SU-DHL-6 (cell line): ENCODE measurements at regions not wholly inside any gene's neighbourhood (a gene's known extent, or its start where the extent isn't known, plus 50 kb on each side); places are given as distances from the start of the nearest gene placed in this dataset.

Source experiments
- H2AFZ ChIP-seq: fragments of 200-600 bp; sonication (generic); 2 replicates; pipeline ENCODE4 v1.6.1; 2014; ENCODE audit warnings: low read depth, mild to moderate bottlenecking, moderate library complexity, mixed read lengths, antibody characterized with exemption, low read length; ENCODE audit not compliant: severe bottlenecking
- H3F3A ChIP-seq: fragments of 200-600 bp; shearing (Covaris generic); 2 replicates; pipeline ENCODE4 v1.6.0; 2016; ENCODE audit warnings: antibody characterized with exemption, mild to moderate bottlenecking; ENCODE audit not compliant: insufficient read depth
- H3K27ac ChIP-seq: fragments of 200-600 bp; sonication (generic); 2 replicates; pipeline ENCODE4 v1.5.1; 2016; ENCODE audit warnings: low read depth, mild to moderate bottlenecking, low read length, moderate library complexity, mixed read lengths
- H3K27me3 ChIP-seq: fragments of 200-600 bp; sonication (generic), shearing (Covaris generic); 2 replicates; pipeline ENCODE4 v1.6.0; 2014; ENCODE audit warnings: mild to moderate bottlenecking, low read length
- H3K36me3 ChIP-seq: fragments of 200-600 bp; sonication (generic); 2 replicates; pipeline ENCODE4 v1.6.1; 2014; ENCODE audit warnings: mild to moderate bottlenecking, low read length, mixed read lengths
- H3K4me2 ChIP-seq: fragments of 300-600, 200-600 bp; shearing (Covaris generic), sonication (generic); 2 replicates; pipeline ENCODE4 v1.6.0; 2014; ENCODE audit warnings: low read length, low read depth, mild to moderate bottlenecking; ENCODE audit not compliant: poor library complexity, severe bottlenecking
- H3K4me3 ChIP-seq: fragments of 200-600 bp; sonication (generic); 2 replicates; pipeline ENCODE4 v1.5.1; 2014; ENCODE audit warnings: antibody characterized with exemption, low read length, mild to moderate bottlenecking, mixed read lengths; ENCODE audit not compliant: insufficient read depth, poor library complexity, severe bottlenecking
- H3K79me2 ChIP-seq: fragments of 200-600 bp; sonication (generic); 2 replicates; pipeline ENCODE4 v1.6.1; 2014; ENCODE audit warnings: mild to moderate bottlenecking, low read length, moderate library complexity; ENCODE audit not compliant: insufficient read depth
- H3K9ac ChIP-seq: fragments of 200-600 bp; sonication (generic); 2 replicates; pipeline ENCODE4 v1.7.0; 2014; ENCODE audit warnings: mild to moderate bottlenecking, low read length
- H3K9me2 ChIP-seq: fragments of 200-600 bp; sonication (generic); replicated peaks from 2 replicates; pipeline ENCODE4 v1.6.1; 2014; ENCODE audit warnings: low read length; ENCODE audit not compliant: insufficient read depth
- H3K9me3 ChIP-seq: fragments of 200-600 bp; sonication (generic); 2 replicates; pipeline ENCODE4 v1.6.1; 2014; ENCODE audit warnings: low read length, mixed read lengths; ENCODE audit not compliant: insufficient read depth
- H4K20me1 ChIP-seq: fragments of 200-600 bp; sonication (generic); 2 replicates; pipeline ENCODE4 v1.6.1; 2014; ENCODE audit warnings: low read depth, mild to moderate bottlenecking, antibody characterized with exemption, low read length, moderate library complexity, mixed read lengths
- EZH2phosphoT487 ChIP-seq: fragments of 200-600 bp; sonication (generic), shearing (Covaris generic); conservative IDR thresholded peaks from 2 replicates; pipeline ENCODE4 v1.6.1; 2018; ENCODE audit warnings: mild to moderate bottlenecking, antibody characterized with exemption, low read length, moderate library complexity, mixed read lengths
- TF ChIP-seq, protein P1 (sequence below): fragments of 200-600 bp; sonication (generic); IDR thresholded peaks from one replicate; pipeline ENCODE4 v1.5.1; 2017; ENCODE audit warnings: antibody characterized with exemption, mild to moderate bottlenecking, low read length, moderate library complexity; ENCODE audit not compliant: insufficient read depth, poor library complexity, severe bottlenecking

- no peaks in the 10 kb centered on the region for H4K20me1 ChIP-seq
- no peak overlapping the region for H3K27ac ChIP-seq
- H3K4me2 ChIP-seq: no peak overlapping the region
- H3K36me3 ChIP-seq: no peaks in the 10 kb centered on the region
- H3K9ac ChIP-seq: no peak overlapping the region
- no peaks in the 10 kb centered on the region for H3F3A ChIP-seq
- H2AFZ ChIP-seq: no peak overlapping the region
- no peaks in the 10 kb centered on the region for H3K9me3 ChIP-seq
- TF ChIP-seq, protein P1, sequence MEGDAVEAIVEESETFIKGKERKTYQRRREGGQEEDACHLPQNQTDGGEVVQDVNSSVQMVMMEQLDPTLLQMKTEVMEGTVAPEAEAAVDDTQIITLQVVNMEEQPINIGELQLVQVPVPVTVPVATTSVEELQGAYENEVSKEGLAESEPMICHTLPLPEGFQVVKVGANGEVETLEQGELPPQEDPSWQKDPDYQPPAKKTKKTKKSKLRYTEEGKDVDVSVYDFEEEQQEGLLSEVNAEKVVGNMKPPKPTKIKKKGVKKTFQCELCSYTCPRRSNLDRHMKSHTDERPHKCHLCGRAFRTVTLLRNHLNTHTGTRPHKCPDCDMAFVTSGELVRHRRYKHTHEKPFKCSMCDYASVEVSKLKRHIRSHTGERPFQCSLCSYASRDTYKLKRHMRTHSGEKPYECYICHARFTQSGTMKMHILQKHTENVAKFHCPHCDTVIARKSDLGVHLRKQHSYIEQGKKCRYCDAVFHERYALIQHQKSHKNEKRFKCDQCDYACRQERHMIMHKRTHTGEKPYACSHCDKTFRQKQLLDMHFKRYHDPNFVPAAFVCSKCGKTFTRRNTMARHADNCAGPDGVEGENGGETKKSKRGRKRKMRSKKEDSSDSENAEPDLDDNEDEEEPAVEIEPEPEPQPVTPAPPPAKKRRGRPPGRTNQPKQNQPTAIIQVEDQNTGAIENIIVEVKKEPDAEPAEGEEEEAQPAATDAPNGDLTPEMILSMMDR: no peak
- TF ChIP-seq EZH2phosphoT487: no peak
- no peaks in the 10 kb centered on the region for H3K79me2 ChIP-seq
- H3K4me3 ChIP-seq: no peak overlapping the region
- H3K27me3 ChIP-seq: no peaks in the 10 kb centered on the region
- H3K9me2 ChIP-seq: no peaks in the 10 kb centered on the region
Observed at GRCh38 chr1:82752046-82752445, 951.3 kb downstream of the ADGRL2 start.

DNA sequence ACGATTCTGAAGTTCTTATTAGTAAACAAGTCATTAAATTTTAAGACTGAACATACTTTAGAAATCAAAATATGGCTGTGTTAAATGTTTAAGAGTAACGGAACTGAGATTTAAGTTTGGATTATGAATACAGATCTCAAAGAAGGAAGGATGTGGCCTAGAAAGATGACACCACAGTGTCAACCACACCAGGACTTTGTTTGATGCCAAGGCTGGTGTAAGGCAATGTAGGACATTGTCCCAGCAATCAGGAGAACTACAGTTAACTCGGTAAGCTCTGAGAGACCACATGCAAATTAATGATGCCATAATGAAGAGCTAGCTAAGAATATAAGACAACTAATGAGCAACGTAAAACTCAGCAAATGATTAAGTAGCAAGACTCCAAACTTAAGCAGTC, 932.9 kb downstream of the ADGRL2 start:
- TF ChIP-seq, protein P1: no peak
- TF ChIP-seq EZH2phosphoT487: no peak
- H3K4me2 ChIP-seq: no peak overlapping the region
- no peak overlapping the region for H3K27ac ChIP-seq
- peaks cover 18% of the 10 kb centered on the region; the same call in 1 of the 2 replicates for H3K9me3 ChIP-seq
- no peaks in the 10 kb centered on the region for H3F3A ChIP-seq
- H3K36me3 ChIP-seq: 0 out of 2 replicates have a peak, but pooled peaks cover 5% of the 10 kb centered on the region
- H4K20me1 ChIP-seq: no peaks in the 10 kb centered on the region
- peak overlapping the region; percentile 78 for H2AFZ ChIP-seq
- H3K9ac ChIP-seq: no peak overlapping the region
- H3K9me2 ChIP-seq: no peaks in the 10 kb centered on the region
- H3K27me3 ChIP-seq: no peaks in the 10 kb centered on the region
- no peaks in the 10 kb centered on the region for H3K79me2 ChIP-seq
- no peak overlapping the region for H3K4me3 ChIP-seq

DNA sequence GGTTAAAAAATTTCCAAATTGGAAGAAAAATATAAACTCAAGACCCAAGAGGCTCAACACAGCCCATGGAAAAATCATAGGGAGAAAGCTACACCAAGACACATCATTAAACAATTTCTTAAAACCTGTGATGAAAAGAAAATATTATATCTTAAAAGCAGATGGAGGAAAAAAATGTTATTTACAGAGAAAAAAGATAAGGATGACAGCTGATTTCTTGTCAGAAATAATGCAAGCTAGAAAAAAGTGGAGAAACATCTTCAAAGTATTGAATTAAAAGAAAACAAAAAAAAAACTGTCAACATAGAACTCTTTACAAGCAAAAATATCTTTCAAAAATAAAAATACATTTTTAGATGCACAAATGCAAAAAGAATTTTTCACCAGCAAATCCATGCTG, 930.5 kb downstream of the ADGRL2 start:
- H3K4me3 ChIP-seq: no peak overlapping the region
- H3K79me2 ChIP-seq: no peaks in the 10 kb centered on the region
- H3K9ac ChIP-seq: no peak overlapping the region
- H3K27ac ChIP-seq: no peak overlapping the region
- H3F3A ChIP-seq: no peaks in the 10 kb centered on the region
- H2AFZ ChIP-seq: no peak overlapping the region
- H3K9me3 ChIP-seq: peaks cover 18% of the 10 kb centered on the region; the same call in 1 of the 2 replicates
- no peaks in the 10 kb centered on the region for H3K9me2 ChIP-seq
- H3K27me3 ChIP-seq: no peaks in the 10 kb centered on the region
- no peak overlapping the region for H3K4me2 ChIP-seq
- no peak for TF ChIP-seq EZH2phosphoT487
- TF ChIP-seq, protein P1: no peak
- 0 out of 2 replicates have a peak, but pooled peaks cover 5% of the 10 kb centered on the region for H3K36me3 ChIP-seq
- H4K20me1 ChIP-seq: no peaks in the 10 kb centered on the region
